ENCODE measurements at regions not wholly inside any gene's neighbourhood (a gene's known extent, or its start where the extent isn't known, plus 50 kb on each side); places are given as distances from the start of the nearest gene placed in this dataset.

DNA sequence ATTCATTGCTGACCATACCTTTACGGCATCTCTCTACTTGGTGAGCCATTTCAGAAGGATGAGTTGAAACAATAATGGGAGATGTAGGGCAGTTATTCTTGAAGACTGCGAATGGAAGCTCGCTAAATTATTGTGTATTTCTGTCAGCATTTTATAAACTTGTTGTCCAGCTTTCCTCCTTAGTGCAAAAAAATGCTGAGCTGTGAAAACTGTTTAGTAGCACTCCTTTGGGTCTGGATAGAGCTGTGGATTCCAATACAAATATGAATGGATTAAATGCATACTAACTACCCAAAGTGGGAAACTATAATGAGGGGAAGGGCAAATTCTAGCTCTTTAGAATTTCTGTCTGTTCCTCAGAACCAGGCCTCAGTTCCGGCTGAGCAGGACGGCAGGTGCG, 461.6 kb downstream of the TXNL1 start:
- TF ChIP-seq, protein P1, sequence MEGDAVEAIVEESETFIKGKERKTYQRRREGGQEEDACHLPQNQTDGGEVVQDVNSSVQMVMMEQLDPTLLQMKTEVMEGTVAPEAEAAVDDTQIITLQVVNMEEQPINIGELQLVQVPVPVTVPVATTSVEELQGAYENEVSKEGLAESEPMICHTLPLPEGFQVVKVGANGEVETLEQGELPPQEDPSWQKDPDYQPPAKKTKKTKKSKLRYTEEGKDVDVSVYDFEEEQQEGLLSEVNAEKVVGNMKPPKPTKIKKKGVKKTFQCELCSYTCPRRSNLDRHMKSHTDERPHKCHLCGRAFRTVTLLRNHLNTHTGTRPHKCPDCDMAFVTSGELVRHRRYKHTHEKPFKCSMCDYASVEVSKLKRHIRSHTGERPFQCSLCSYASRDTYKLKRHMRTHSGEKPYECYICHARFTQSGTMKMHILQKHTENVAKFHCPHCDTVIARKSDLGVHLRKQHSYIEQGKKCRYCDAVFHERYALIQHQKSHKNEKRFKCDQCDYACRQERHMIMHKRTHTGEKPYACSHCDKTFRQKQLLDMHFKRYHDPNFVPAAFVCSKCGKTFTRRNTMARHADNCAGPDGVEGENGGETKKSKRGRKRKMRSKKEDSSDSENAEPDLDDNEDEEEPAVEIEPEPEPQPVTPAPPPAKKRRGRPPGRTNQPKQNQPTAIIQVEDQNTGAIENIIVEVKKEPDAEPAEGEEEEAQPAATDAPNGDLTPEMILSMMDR (IDR thresholded peaks at IDR 0.05): no peak
- TF ChIP-seq EZH2 (IDR thresholded peaks at IDR 0.05): no peak
